T-cell (primary cell): ENCODE measurements at regions not wholly inside any gene's neighbourhood (a gene's known extent, or its start where the extent isn't known, plus 50 kb on each side); places are given as distances from the start of the nearest gene placed in this dataset.
A peak's percentile ranks its signal among the peaks of the same experiment; 100 is the strongest.

Experiments used
- ATAC-seq, 4 experiments: fragments of 200-7000 bp in 3 of 4; fragments of 150-1000 bp in 1 of 4; cut with Tn5 transposase; replicated peaks in 1 of 4; 1 replicate in 3 of 4; 2 replicates in 1 of 4; pipeline ENCODE4 v1.10.0; 2021; ENCODE audit warnings: moderate library complexity in 3 of 4, mild to moderate bottlenecking in 2 of 4, moderate number of reproducible peaks in 1 of 4
- CTCF ChIA-PET, 2 donors: fragments of 300-600 bp; sonication (Branson Sonifier 250); formaldehyde crosslinking; loops; one replicate each; lab custom pipeline; 2022; ENCODE audit warnings: antibody characterized with exemption in 2 of 2; lab: Charles Lee
- POLR2A ChIA-PET, 2 donors: fragments of 300-600 bp; sonication (Branson Sonifier 250); formaldehyde crosslinking; loops; one replicate each; lab custom pipeline; 2022; ENCODE audit warnings: antibody characterized with exemption in 2 of 2; lab: Charles Lee
- DNase-seq, 35 experiments: peaks; one replicate each; pipeline versions ENCODE4 v3.0.0 to v3.0.0-alpha.2; 2013 to 2023
- H3K27ac ChIP-seq: one replicate; pipeline ENCODE4 v1.5.1; 2013; ENCODE audit warnings: low read length
- H3K27me3 ChIP-seq, 2 experiments: replicated peaks in 1 of 2; 1 replicate in 1 of 2; 2 replicates in 1 of 2; pipeline versions ENCODE4 v1.6.1 to v1.7.0; 2013; ENCODE audit warnings: low read length in 1 of 2, mixed read lengths in 1 of 2; ENCODE audit not compliant: control insufficient read depth in 2 of 2, insufficient read depth in 2 of 2; ENCODE audit errors: extremely low read depth in 1 of 2
- H3K36me3 ChIP-seq, 2 donors: 1 replicate in 1 of 2; 2 replicates in 1 of 2; pipeline versions ENCODE4 v1.6.1 to v1.7.0; 2013; ENCODE audit warnings: low read length in 1 of 2; ENCODE audit not compliant: control insufficient read depth in 2 of 2, insufficient read depth in 1 of 2; ENCODE audit errors: extremely low read depth in 1 of 2
- H3K4me1 ChIP-seq, 2 experiments: 1 replicate in 1 of 2; 2 replicates in 1 of 2; pipeline versions ENCODE4 v1.6.1 to v1.7.0; 2013; ENCODE audit warnings: low read length in 2 of 2, mixed read lengths in 1 of 2; ENCODE audit not compliant: insufficient read depth in 2 of 2, control insufficient read depth in 1 of 2; ENCODE audit errors: extremely low read depth in 1 of 2
- H3K4me3 ChIP-seq, 2 donors: 1 replicate in 1 of 2; 2 replicates in 1 of 2; pipeline versions ENCODE4 v1.5.1 to v1.7.0; 2013; ENCODE audit warnings: mild to moderate bottlenecking in 2 of 2, low read length in 1 of 2, moderate library complexity in 1 of 2; ENCODE audit not compliant: control insufficient read depth in 1 of 2; ENCODE audit errors: extremely low read depth in 1 of 2
- H3K9me3 ChIP-seq: 2 replicates; pipeline ENCODE4 v1.7.0; 2013
- H3K27ac Mint-ChIP-seq, 2 donors: one replicate each; pipeline ENCODE4 v1.8.0; 2020 to 2021; ENCODE audit warnings: mild to moderate bottlenecking in 2 of 2, mixed read lengths in 2 of 2
- H3K27me3 Mint-ChIP-seq, 2 donors: one replicate each; pipeline ENCODE4 v1.8.0; 2021 to 2022; ENCODE audit warnings: mixed read lengths in 2 of 2
- H3K36me3 Mint-ChIP-seq: one replicate; pipeline ENCODE4 v1.8.0; 2021; ENCODE audit warnings: mixed read lengths
- H3K4me1 Mint-ChIP-seq, 3 donors: one replicate each; pipeline ENCODE4 v1.8.0; 2020 to 2022; ENCODE audit warnings: mixed read lengths in 3 of 3, mild to moderate bottlenecking in 1 of 3
- H3K4me3 Mint-ChIP-seq, 3 donors: one replicate each; pipeline ENCODE4 v1.8.0; 2020 to 2022; ENCODE audit warnings: mild to moderate bottlenecking in 3 of 3, mixed read lengths in 3 of 3, moderate library complexity in 3 of 3
- H3K9me3 Mint-ChIP-seq, 3 donors: one replicate each; pipeline ENCODE4 v1.8.0; 2020 to 2022; ENCODE audit warnings: mixed read lengths in 3 of 3
- whole genome bisulfite sequencing: methylation state at CpG from one replicate; pipeline ENCODE4 v1.1.5; 2013; ENCODE audit warnings: missing lambda C conversion rate; ENCODE audit not compliant: insufficient coverage; 5-methylcytosine and 5-hydroxymethylcytosine counted together

DNA sequence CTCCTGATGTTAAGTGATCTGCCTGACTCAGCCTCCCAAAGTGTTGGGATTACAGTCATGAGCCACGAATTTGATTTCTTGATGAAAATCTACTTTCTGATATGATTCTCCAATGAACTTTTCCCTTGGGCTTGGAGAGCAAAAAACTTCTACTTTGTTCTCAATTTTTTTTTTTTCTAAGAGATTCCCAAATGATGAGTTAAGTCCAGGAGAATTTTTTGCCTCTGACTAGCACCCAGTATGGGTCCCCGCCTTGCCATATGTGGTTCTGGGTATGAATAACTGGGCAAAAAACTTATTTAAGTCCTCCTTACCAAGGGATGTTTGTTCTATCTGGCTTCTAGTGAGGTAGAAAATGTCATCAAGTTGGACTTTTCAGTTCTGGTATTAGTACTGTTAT lies 147.9 kb upstream of the LYZL1 start:
- H3K27ac ChIP-seq = no peak overlapping the region
- H3K9me3 ChIP-seq = no peaks in the 10 kb centered on the region
- no CpG with 5 or more reads among the region's 2 CpGs for WGBS
- H3K36me3 ChIP-seq = no peaks in the 10 kb centered on the region
- H3K36me3 Mint-ChIP-seq = no peaks in the 10 kb centered on the region
- peaks cover 11 to 24% of the 10 kb centered on the region in 2 donors for H3K27me3 Mint-ChIP-seq
- no peaks in the 10 kb centered on the region for H3K4me1 ChIP-seq
- peaks cover 0 to 2% of the 10 kb centered on the region in 2 experiments for H3K27me3 ChIP-seq
- ATAC-seq (no peak), DNase-seq (no peak)
- H3K9me3 Mint-ChIP-seq = no peaks in the 10 kb centered on the region
- CTCF ChIA-PET = no interaction called here
- no peak overlapping the region for H3K4me3 Mint-ChIP-seq
- H3K4me3 ChIP-seq = no peak overlapping the region
- no peaks in the 10 kb centered on the region for H3K4me1 Mint-ChIP-seq
- POLR2A ChIA-PET = interaction anchor here in 1 of 2 donors (0.6 kb wide), 1 partner anchor 9 kb away, joined by 3 read pairs; no protein-coding TSS in a partner anchor
- no peak overlapping the region for H3K27ac Mint-ChIP-seq

DNA sequence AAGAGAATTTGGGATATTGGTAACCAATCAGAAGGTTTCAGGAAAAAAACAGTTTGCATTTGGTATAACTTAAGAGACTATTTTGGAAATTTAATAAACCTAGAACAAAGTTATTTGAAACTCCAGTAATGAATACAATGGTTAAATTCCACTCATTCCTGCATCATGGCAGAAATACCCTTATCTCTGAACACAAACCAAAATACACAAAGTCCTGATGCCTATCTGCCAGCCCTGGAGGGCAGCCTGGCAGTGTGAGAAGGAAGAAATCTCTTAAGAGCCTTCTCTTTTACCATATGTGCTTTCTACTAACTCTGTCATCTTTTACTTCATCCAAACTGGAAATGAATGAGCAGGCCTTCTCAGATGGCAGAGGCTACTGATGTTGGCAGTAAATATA lies 147.1 kb upstream of the LYZL1 start:
- Histone ChIP-seq H3K9me3 (no peaks in the 10 kb centered on the region), H3K36me3 (no peaks in the 10 kb centered on the region), H3K27me3 (peaks cover 0 to 2% of the 10 kb centered on the region in 2 experiments), H3K27ac (no peak overlapping the region), H3K4me3 (no peak overlapping the region), H3K4me1 (no peaks in the 10 kb centered on the region)
- no peaks in the 10 kb centered on the region for H3K9me3 Mint-ChIP-seq
- H3K27ac Mint-ChIP-seq = no peak overlapping the region
- peaks cover 11 to 24% of the 10 kb centered on the region in 2 donors for H3K27me3 Mint-ChIP-seq
- ATAC-seq (no peak), DNase-seq (no peak)
- H3K4me1 Mint-ChIP-seq = no peaks in the 10 kb centered on the region
- CTCF ChIA-PET = interaction anchor here in 1 of 2 donors (0.6 kb wide), 1 partner anchor 251 kb away, joined by 6 read pairs; no protein-coding TSS in a partner anchor
- H3K4me3 Mint-ChIP-seq = no peak overlapping the region
- no peaks in the 10 kb centered on the region for H3K36me3 Mint-ChIP-seq
- POLR2A ChIA-PET = no interaction called here

DNA sequence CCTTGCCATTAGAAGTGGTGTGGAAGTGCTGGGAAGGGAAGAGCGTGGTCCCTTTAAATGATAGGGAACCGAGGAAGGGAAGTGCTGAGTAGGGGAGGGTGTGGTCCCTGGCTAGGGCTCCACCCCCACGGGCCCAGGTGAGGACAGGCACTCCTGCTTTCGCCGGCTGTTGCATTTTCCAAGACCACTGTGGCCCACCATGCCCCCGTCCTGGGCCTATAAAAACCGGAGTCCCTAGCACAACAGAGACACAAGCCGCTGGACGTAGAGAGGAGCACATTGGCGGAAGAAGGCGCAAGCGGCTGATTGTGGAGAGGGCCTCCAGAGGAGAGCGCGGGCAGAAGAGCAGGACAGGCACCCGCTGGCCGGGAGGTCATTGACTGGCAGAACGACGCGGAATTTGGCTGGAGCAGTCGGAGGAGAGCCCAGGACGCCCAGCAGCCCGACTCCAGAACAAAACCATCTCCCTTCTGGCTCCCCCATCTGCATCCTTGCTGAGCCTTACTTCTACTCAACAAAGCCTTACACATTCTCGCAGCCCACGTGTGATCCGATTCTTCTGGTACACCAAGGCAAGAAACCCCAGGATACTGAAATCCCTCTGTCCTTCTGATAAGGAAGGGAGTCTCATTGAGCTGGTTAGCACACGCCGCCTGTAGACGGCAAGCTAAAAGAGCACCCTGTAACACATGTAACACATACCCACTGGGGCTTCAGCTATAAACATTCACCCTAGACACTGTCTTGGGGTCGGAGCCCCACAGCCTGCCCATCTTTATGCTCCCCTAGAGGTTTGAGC lies 146.2 kb upstream of the LYZL1 start:
- POLR2A ChIA-PET = no interaction called here
- no peaks in the 10 kb centered on the region for H3K36me3 ChIP-seq
- H3K4me1 ChIP-seq = no peaks in the 10 kb centered on the region
- WGBS = 79% methylated on average over 22 of the region's 29 CpGs
- peaks cover 11 to 24% of the 10 kb centered on the region in 2 donors for H3K27me3 Mint-ChIP-seq
- H3K9me3 ChIP-seq = no peaks in the 10 kb centered on the region
- no peak overlapping the region for H3K4me3 ChIP-seq
- no peaks in the 10 kb centered on the region for H3K9me3 Mint-ChIP-seq
- DNase-seq = no peak
- H3K36me3 Mint-ChIP-seq = no peaks in the 10 kb centered on the region
- no peak overlapping the region for H3K27ac ChIP-seq
- ATAC-seq = no peak
- peak overlapping the region in 1 of 2 donors; percentile 20 for H3K27ac Mint-ChIP-seq
- CTCF ChIA-PET = no interaction called here
- H3K27me3 ChIP-seq = peaks cover 0 to 2% of the 10 kb centered on the region in 2 experiments
- H3K4me3 Mint-ChIP-seq = no peak overlapping the region
- no peaks in the 10 kb centered on the region for H3K4me1 Mint-ChIP-seq

DNA sequence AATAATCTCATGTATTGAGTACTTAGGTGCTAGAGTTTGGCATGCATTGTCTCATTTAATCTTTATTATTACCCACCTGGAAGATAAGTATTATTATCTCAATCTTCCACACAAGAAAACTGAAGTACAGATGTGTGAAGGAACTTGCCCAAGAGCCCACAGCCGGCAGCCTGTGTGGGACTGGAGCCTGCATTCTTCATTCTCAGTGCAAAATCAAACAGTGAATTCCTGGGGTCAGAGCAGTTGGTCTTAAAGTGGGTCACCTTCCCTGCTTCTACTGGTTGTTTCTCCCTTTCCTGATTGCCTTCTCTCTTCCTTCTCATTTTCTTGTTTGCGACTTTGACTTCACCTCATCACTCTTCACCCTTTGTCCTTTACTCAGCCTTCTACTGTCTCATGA lies 144.7 kb upstream of the LYZL1 start:
- no peak for DNase-seq
- no peaks in the 10 kb centered on the region for H3K36me3 Mint-ChIP-seq
- H3K36me3 ChIP-seq = no peaks in the 10 kb centered on the region
- no peaks in the 10 kb centered on the region for H3K4me1 ChIP-seq
- H3K4me3 ChIP-seq = no peak overlapping the region
- no peaks in the 10 kb centered on the region for H3K4me1 Mint-ChIP-seq
- H3K27ac ChIP-seq = no peak overlapping the region
- POLR2A ChIA-PET = no interaction called here
- H3K27ac Mint-ChIP-seq = no peak overlapping the region
- no peaks in the 10 kb centered on the region for H3K9me3 Mint-ChIP-seq
- CTCF ChIA-PET = no interaction called here
- no peak overlapping the region for H3K4me3 Mint-ChIP-seq
- peaks cover 11 to 24% of the 10 kb centered on the region in 2 donors for H3K27me3 Mint-ChIP-seq
- ATAC-seq = no peak
- no CpG with 5 or more reads among the region's 2 CpGs for WGBS
- H3K27me3 ChIP-seq = peaks cover 0 to 2% of the 10 kb centered on the region in 2 experiments
- no peaks in the 10 kb centered on the region for H3K9me3 ChIP-seq

DNA sequence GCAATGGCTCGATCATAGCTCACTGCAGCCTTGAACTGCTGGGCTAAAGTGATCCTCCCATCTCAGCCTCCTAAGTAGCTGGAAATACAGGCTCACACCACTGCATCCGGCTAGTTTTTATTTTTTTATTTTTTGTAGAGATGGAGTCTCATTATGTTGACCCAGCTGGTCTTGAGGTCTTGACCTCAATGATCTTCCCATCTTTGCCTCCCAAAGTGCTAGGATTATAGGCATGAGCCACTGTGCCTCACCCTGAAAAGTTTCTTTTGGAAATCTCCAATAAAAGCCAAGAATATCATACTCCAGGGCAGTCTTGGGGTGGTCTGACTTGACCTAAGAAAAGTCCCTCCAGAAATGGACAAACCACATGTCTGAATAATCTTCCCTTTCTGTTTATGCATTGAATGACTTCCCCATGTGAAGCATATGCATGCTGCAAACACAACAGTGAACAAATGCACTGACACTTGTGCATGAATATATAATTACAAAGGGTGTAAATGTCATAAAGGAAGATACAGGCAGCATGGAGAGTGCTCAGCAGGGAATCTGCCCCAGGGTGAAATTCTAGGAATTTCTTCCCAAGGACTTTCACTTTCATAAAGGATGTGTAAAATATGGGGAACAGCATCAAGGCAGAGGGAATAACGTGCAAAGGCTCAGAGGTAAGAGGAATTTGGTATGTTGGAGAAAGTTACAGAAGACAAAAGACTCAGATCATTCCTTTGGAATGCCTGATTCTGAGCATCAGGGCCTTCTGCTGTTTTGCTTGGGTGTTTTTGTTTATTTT lies 142.4 kb upstream of the LYZL1 start:
- Mint-ChIP-seq H3K36me3 (no peaks in the 10 kb centered on the region), H3K27me3 (peaks cover 11 to 24% of the 10 kb centered on the region in 2 donors), H3K4me3 (no peak overlapping the region), H3K4me1 (no peaks in the 10 kb centered on the region), H3K27ac (no peak overlapping the region), H3K9me3 (no peaks in the 10 kb centered on the region)
- CTCF ChIA-PET = interaction anchor here in 1 of 2 donors (0.6 kb wide), 1 partner anchor 13 kb away, joined by 7 read pairs; no protein-coding TSS in a partner anchor
- Histone ChIP-seq H3K36me3 (no peaks in the 10 kb centered on the region), H3K4me1 (no peaks in the 10 kb centered on the region), H3K4me3 (no peak overlapping the region), H3K27ac (no peak overlapping the region), H3K27me3 (peaks cover 0 to 2% of the 10 kb centered on the region in 2 experiments), H3K9me3 (no peaks in the 10 kb centered on the region)
- WGBS = no CpG with 5 or more reads among the region's 3 CpGs
- ATAC-seq (no peak), DNase-seq (no peak)
- POLR2A ChIA-PET = no interaction called here

DNA sequence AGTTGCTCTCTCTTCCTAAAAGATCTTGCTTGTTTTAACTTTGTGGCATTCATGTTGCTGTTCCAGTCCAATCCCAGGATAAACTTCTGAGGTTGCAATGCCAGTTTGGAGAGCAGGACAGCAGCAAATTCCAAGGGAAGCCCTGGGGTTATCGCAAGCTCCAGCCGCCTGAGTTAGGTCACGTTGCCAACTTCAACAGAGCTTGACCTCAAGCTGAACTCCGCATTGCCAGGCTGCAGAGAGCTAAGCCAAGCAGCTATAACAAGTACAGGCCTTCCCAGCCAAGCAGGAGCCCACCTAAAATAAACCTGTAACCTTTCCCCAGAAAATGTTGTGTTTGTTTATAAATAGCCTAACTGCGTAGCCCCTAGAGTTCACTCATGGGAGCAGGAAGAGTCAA lies 138.9 kb upstream of the LYZL1 start:
- Mint-ChIP-seq H3K4me1 (no peaks in the 10 kb centered on the region), H3K27me3 (peaks cover 3 to 4% of the 10 kb centered on the region in 2 donors), H3K36me3 (no peaks in the 10 kb centered on the region), H3K4me3 (no peak overlapping the region), H3K9me3 (no peaks in the 10 kb centered on the region), H3K27ac (no peak overlapping the region)
- CTCF ChIA-PET = no interaction called here
- Histone ChIP-seq H3K27ac (no peak overlapping the region), H3K4me1 (no peaks in the 10 kb centered on the region), H3K4me3 (no peak overlapping the region), H3K36me3 (no peaks in the 10 kb centered on the region), H3K9me3 (no peaks in the 10 kb centered on the region), H3K27me3 (peaks cover 0 to 2% of the 10 kb centered on the region in 2 experiments)
- POLR2A ChIA-PET = no interaction called here
- DNase-seq (no peak), ATAC-seq (no peak)
- 89% methylated on average over 4 of the region's 5 CpGs for WGBS
